GM18873 (cell line): ENCODE measurements at regions not wholly inside any gene's neighbourhood (a gene's known extent, or its start where the extent isn't known, plus 50 kb on each side); places are given as distances from the start of the nearest gene placed in this dataset.
A peak's percentile ranks its signal among the peaks of the same experiment; 100 is the strongest.

Experiments
- ATAC-seq: cut with Tn5 transposase; IDR thresholded peaks from one replicate; pipeline ENCODE4 v1.9.1; 2021; ENCODE audit warnings: mild to moderate bottlenecking, moderate library complexity, moderate number of reproducible peaks; ENCODE audit not compliant: unreplicated experiment, low FRiP score

DNA sequence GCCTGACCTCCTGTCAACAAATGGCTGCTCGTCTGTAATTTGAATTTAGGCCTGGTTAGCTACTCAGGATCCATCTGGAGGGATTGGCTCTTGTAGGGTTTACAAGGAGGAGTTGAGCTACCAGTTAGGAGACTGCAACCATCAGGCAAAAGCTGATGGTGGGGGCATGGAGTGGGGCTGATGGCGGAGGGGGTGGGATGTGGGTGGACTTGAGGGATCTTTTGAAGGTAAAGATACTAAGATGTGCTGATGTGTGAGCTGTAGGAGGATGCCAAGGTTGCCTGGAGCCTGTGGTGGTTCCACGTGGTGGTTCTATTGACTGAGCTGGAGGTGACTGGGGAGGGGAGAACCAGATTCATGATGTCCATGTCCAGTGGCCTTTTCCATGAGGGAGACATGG lies 240.7 kb downstream of the LPIN1 start:
- ATAC-seq = no peak

DNA sequence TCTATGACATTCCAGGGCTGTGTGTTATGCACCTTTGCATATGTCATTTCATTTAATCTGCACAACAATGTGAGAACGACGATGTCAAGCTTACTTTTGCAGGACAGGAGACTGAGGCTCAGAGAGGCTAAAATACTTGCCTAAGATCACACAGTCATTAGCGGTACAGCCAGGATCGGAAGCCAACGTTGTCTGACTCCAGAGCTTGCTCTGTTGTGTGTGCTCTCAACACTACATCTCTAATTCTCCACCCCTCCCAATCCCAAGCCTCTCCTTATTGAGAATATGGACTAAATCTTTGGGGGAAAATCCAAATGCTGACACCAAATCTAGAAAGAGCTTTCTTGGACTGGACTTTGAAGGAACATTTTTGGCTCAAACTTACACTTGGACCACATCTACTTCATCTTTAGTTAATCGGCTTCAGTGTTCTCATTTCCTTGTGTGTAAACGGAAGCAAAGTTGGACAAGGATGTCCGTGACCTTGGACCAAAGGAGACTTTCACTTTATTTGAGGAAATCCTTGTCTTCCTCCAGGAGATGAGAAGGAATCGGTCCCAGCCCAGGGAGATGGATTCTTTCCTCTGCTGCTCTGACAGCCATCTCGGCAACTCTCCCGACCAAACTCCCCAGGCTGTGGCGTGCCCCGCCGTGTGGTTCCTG lies 242.4 kb downstream of the LPIN1 start:
- ATAC-seq = no peak

DNA sequence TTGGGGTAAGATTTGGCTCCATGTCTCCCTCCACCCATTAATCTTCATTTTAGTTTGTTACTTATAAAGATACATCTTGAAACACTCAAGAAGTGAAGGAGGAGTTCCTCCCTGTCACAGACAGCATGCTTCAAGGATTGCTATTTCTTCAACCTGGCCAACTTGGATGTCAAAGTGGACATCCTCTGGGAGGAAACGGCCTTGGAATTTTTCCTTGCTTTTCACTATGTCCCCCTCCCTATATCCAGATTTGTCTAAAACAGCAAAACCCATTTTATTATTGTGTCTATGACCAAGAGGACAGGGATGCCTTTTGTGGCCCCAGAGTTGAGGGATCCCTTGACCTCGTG lies 242.9 kb downstream of the LPIN1 start:
- ATAC-seq = no peak

DNA sequence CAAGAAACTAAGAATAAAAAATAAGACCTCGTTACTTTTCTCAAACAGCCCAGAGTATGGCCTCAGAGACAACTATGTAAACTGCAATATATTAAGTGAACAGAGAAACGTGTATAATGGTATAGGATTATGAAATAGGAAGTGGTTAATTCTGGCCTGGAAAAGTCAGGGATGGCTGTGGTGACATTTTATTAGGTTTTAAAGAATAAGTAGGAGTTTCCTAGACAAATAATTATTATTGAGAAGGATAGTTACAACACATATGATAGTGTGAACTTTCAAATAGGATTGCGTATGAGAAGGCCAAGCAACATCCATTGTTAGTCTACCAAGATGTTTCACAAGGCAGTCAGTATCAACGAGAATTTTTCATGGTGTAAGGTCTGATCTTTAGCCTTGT lies 244.1 kb downstream of the LPIN1 start:
- ATAC-seq = no peak

DNA sequence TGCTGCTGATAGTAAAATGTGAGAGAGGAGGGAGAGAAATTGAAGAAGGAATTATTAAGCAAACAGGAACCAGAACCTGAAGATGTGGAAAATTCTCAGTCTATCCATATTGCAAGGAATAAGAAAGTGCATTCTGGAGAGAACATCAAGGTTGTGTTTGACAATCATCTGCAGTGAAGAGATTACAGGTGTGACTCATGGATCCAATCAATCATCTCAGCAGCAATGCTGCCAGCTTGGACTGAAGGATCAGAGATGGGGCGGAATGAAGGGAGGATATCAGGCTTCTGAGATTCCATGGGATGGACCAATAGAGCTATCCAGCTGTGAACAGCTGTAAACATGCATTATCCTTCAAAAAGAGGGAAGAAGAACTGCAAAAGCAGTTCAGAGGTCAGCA lies 247.3 kb downstream of the LPIN1 start:
- no peak for ATAC-seq

DNA sequence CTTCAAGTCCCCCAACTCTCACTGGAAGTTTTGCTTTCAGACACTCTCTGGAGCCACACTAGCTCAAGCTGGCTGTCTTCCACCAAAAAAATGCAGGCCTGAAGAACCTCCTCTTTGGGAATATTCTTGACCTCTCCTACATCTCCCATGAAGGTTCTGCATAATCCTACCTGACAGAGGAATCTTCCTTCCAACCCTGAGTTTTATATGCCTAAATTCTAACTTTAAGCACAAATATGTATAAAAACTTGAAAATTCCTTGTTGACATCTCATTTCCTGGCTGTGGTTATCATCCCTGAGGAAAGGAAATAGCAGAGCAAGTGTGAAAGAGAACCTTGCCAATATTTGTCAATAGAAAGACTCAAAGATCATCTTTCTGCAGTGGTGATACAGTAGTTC lies 249.0 kb downstream of the LPIN1 start:
- no peak for ATAC-seq

DNA sequence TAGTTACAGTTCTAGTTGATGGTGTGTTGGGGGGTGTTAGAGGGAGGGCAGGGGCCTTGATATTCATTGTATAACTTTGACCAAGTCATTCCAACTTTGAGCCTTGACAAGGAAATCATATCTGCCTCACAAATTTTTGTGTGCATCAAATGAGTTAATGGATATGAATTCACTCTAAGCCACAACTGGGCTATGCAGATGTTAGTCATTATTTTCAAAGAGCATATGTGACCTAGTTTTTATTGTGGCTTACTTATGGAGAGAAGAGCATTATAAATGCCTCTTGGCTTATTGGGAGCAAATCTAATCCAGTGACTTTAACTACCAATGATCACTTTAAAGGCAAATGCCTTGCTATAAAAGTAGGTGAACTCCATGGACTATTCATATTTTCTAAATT lies 250.2 kb downstream of the LPIN1 start:
- no peak for ATAC-seq

DNA sequence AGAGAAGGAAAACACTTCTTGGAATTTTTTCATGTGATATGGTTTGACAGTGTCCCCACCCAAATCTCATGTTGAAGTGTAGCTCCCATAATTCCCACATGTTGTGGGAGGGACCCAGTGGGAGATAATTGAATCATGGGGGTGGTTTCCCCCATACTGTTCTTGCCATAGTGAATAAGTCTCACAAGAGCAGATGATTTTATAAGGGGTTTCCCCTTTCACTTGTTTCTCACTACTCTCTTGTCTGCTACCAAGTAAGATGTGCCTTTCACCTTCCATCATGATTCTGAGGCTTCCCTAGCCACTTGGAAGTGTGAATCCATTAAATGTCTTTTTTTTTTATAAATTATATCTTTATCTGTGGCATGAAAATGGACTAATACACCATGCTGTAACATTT lies 250.7 kb downstream of the LPIN1 start:
- no peak for ATAC-seq

DNA sequence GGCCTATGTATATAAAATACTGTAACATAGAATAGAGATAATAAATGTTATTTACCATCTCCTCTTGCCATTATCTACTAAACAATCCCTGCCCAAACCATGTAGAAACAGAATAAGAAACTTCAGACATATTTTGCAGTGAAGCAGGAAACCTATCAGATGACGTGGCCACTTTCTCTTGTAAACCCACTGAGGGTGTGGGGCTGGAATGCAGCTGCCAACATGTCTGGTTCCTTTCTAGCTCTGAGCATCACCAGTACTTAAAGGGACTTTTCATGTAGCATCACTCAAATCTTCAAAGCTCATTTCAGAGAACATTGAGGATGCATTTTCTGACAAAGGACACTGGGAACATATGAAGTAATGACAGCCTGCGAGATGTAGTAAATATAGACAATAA lies 251.8 kb downstream of the LPIN1 start:
- ATAC-seq = peak; percentile 73

DNA sequence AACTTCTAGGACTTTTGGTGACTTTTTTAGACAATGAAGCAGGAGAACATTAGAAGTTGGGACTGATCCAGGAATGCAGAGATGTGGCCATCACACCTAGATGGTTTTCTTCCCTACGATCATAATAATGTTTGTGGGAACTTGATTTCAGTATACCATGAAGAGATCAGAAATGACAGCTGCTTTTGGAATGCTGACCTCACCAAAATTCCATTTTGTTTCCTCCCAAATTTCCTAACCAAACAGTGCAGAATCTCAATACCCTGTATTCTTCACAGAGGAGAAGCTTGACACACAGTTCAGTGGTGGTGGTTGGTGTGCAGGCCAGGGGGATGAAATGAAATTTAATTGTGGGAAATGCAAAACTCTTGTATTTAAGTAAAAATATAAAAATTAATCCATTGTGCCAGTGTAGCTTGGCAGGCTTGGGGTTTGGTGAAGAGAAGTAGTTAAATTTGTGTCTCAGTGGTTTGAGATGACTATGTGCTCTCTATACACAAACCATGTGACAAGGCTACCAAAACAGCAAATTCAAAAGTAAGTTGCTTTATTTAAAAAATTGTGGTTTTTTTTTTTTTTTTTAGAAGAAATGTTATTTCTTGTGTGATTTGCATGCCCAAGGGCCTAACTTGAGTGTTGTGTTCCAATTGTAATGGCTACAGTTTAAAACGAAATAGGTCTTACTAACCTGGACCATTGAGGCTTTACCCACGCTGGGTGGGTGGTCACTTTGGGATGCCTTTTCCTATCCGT lies 252.4 kb downstream of the LPIN1 start:
- peak; percentile 44 for ATAC-seq

DNA sequence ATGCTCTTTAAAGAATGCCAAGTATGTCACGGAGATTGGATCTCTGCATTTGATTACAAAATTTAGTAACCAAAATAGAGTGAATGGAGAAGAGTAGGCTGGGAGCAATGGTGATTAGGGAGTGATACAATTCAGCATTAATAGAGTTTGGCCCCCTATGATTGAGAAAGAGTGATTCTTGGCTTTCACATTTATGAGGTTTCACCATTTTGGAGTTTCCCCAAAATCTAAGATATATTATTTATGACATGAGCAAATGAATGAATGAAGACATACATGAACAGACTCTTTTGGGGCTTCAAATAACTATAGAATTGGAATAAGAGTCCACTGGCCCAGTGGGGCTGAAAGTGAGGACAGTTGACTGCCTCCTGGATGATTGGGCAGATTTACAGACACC lies 255.2 kb downstream of the LPIN1 start:
- no peak for ATAC-seq

DNA sequence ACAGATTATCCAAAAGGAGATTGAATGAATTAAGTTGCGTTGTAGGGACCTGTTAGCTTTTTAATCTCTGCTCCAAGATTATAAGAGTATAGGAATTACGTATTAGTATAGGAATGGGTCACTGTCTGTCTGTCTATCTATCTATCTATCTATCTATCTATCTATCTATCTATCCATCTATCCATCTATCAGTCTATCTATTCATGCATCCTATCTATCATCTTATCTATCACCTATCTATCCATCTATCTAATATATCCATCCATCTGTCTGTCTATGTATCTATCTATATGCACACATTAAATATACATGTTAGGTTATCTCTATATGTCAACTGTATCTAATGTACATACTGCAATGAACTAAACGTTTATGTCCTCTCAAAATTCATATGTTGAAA lies 255.8 kb downstream of the LPIN1 start:
- ATAC-seq = no peak

DNA sequence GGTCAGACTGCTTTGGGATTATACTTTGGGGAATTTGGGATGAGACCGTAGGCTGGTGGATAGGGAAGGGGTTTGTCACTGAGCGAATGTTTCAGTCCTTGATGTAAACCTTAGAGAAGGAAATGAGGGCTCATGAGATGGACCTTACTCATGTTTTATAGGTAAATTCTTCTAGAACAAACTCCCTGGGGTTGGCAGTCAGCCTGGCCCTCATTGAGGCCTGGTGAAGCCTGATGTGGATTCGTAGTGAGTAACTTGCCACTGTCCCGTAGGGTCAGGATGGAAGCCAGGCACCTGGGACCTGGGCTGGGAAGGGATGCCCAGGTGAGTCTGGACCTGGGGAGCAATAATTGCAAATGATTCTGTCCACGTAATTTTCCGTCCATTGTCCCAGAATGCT lies 258.3 kb downstream of the LPIN1 start:
- ATAC-seq = no peak

DNA sequence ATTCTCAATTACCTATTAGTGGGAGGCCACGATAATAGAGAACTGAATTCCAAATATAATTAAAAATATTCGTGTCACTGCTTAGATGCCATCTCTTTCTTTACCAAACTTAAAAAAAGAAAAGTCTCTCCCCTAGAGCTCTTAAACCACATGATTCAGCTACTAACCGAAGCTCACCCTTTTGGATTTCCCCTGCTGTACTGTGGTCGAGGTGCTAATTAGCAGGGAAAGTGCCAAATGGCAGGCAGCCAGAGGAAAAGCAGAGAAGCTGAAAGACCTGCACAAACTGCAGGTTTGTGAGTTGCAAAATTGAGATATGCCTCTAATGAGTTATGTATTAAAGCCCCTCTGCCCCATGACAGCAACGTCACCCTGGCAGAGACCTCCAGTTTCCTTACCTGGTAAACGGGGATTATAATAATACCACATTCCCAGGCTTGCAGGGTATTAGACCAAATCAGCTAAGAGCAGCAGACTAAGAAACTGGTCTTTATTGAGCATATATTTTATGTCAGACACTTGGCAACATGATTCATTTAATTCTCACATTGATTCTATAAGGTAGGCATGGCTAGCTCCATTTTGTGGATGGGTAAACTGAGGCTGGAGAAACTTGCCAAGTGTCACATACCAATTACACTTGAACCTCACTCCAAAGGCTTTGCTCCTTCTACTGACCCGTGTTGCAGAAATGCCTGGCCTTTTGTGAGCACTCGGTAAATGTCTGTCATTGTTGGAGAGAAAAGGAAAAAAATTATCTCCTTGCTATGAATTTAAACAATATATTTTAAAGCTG lies 259.7 kb downstream of the LPIN1 start:
- peak; percentile 70 for ATAC-seq

DNA sequence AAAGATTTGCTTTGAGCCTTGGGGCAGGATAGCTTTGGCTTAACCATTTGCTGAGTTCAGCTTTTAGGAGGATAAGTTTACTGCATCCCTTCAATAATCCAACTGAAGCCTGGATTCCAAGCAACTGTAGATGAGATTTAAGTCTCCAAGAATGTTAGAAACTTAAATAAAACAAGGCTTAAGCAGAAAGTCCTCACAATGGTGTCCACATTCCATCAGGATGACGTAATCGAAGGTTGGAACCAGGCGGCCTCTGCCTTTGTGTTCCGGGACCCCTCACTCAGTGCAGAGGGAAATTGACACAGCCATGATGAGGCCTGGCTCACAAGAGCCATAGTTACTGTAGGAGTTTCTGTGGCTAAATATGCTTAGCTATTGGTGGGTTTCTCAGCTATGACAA lies 260.4 kb downstream of the LPIN1 start:
- ATAC-seq = no peak

DNA sequence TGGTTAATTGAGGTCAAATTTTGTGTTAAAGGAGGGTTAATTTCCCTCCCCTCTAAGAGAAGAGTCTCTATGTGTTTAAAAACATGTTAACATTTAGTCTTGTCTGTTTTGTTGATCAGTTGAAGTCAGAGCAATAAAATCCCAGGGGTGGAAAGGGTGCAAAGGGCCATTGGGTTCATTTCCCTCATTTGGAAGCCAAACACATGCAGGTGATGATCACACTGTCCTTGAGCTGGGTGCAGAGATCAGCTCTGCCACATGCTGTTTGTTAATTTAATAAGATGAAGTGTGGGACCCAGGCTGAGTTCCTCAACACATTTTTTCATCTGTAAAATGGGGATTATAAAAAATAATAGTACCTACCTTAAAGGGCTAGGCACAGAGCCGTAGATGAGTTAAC lies 260.9 kb downstream of the LPIN1 start:
- ATAC-seq = no peak

DNA sequence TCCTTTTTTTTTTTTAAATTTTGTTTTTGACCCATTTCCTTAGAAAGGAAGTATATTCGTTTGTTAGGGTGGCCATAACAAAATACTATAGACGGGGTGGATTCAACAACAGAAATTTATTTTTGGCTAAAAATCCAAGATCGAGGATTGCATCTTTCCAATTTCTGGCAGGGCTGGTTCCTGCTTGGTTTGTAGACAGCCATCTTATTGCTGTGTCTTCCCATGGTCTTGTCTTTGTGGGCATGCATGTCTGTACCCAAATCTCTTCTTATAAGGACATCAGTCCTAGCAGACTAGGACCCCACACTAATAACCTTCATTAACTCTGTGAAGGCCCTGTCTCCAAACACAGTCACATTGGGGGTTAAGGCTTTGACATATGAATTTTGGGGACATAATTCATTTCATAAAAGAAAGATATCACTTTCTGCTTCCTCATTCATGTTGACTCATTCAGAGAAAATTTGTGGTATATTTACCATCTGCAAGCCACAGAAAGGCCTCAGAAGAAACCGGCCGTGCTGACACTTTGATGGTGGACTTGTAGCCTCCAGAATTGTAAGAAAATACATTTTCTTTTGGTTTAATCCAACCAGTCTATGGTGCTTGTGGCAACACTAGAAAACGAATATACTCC lies 262.1 kb downstream of the LPIN1 start:
- ATAC-seq = peak; percentile 74

DNA sequence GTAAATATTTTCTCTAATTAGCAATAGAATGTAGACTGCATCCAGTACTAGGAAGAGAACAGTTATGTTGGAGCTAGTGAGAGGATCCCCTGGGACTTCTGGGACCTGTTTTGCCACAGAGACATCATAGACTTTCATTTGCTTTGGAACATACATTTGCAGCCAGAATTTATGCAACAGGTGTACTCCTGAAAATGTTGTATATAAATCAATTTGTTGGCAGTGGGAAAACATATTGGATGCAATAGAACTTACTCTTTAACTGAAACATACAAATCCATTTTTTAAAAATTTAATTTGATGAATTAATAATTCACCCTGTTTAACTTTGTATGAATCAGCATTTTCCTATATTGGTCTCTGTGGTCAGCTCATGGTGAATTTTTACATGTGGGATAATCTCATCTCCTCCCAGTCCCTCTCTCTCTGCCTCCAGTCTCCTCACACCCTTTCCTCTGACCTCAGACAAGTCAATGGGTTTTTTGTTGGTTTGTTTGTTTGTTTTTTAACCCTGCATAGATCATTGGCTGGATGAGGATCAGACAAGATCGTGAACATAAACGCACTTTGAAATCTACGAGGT lies 263.0 kb downstream of the LPIN1 start:
- no peak for ATAC-seq

DNA sequence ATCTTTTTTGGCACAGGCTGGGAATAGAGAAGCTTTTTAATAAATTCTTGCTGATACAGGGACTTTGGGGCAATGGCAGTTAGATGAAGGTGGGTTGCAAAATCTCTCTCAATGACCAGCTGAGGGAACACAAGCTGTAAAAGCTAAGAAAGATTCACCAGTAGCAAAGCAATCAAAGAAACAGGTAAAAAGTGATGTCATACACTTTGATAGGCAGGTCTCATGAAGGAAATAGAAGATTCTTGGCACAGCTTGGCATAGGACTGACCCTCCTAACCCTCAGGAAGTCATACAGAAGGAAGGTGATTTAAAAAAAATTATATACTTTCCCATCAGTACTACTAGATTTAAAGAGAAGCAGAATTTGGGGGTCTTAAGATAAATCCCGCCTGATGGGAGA lies 263.6 kb downstream of the LPIN1 start:
- no peak for ATAC-seq

DNA sequence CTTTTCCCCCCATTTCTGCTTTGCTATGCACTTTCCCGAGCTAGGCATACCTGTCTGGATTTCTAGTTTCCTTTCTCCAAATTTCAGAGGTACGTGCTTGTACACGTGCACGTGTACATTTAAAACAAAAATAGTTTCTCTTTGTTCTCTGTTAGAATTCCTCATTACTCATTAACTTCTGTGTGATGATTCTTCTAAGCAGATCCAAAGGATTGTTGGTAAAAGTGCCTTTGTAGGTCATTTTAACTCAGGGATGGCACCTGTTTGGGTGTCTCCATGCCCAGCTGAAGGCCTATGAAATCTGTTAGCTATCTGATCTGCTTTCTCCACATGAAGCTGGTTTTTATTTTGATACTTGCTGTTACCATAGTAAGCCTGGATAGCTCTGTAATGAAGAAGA lies 264.3 kb downstream of the LPIN1 start:
- ATAC-seq = no peak
